ENCODE measurements at regions not wholly inside any gene's neighbourhood (a gene's known extent, or its start where the extent isn't known, plus 50 kb on each side); places are given as distances from the start of the nearest gene placed in this dataset.

DNA sequence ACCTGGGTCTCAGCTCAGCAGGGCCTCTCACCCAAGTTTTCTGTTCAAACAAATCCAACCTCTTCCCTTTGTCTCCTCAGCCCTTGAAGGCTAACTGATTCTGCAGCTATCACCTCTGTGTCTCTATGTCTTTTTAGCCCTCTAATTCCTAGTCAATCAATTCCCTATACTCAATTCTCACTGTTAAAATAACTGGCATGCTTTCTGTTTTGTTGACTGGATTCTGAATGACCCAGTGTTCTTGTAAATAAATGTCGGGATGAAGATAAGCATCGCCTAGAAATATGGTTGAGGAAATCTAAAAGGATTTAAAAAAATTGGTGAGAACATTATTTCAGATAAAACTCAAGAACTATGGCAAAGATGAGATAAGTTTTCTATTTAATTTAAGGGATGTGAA, 210.2 kb downstream of the ICE1 start:
- Histone ChIP-seq H3K27ac (ENCODE audit: insufficient read depth, low read depth, low read length) (no peak overlapping the region), H3K36me3 (ENCODE audit: control insufficient read depth in 2 of 2, extremely low read depth in 1 of 2, insufficient read depth in 2 of 2, low read length in 2 of 2) (no peaks in the 10 kb centered on the region), H3K4me3 (replicated peaks in 1 of 3; ENCODE audit: insufficient read depth in 1 of 3, low read depth in 1 of 3, low read length in 3 of 3) (no peak overlapping the region), H3K79me2 (ENCODE audit: control insufficient read depth, insufficient read depth, low read length) (no peaks in the 10 kb centered on the region), H2AFZ (ENCODE audit: low read depth, low read length) (no peak overlapping the region), H3K9ac (replicated peaks; ENCODE audit: extremely low read depth, insufficient read depth, low read length) (no peak overlapping the region), H3K4me2 (ENCODE audit: insufficient read depth, low read length) (no peak overlapping the region), H3K27me3 (ENCODE audit: control insufficient read depth in 2 of 2, insufficient read depth in 2 of 2, low read length in 2 of 2) (no peaks in the 10 kb centered on the region), H3K9me3 (replicated peaks; ENCODE audit: control insufficient read depth, insufficient read depth, low read length) (peaks cover 2% of the 10 kb centered on the region), H3K4me1 (ENCODE audit: control insufficient read depth, extremely low read depth, insufficient read depth, low read length) (no peaks in the 10 kb centered on the region), H3K9me1 (replicated peaks; ENCODE audit: control insufficient read depth, extremely low read depth, insufficient read depth, low read length) (no peaks in the 10 kb centered on the region), H4K20me1 (replicated peaks; ENCODE audit: control insufficient read depth, extremely low read depth, insufficient read depth, low read length) (no peaks in the 10 kb centered on the region)
- no TSS peak for BruUV-seq (replicated peaks)
- dilution Hi-C loops (cut with MboI; ENCODE audit: extremely low pct_ligation_motif_present, low sequenced_read_pairs): no loop called here
- TF ChIP-seq FOS (IDR thresholded peaks at IDR 0.05; ENCODE audit: borderline replicate concordance, insufficient read depth, low read length) (no peak), EZH2 (IDR thresholded peaks at IDR 0.05; ENCODE audit: borderline replicate concordance, low read depth, low read length, severe bottlenecking) (no peak), POLR2AphosphoS5 (IDR thresholded peaks at IDR 0.05; ENCODE audit: insufficient read depth, low read depth, low read length) (no peak), JUN (IDR thresholded peaks at IDR 0.05; ENCODE audit: borderline replicate concordance, insufficient read depth, insufficient read length, low read depth) (no peak), MAX (IDR thresholded peaks at IDR 0.05; ENCODE audit: insufficient read depth, insufficient read length) (no peak), CTCF (IDR thresholded peaks at IDR 0.05; ENCODE audit: extremely low read depth in 1 of 2, insufficient read depth in 1 of 2, low read depth in 1 of 2, low read length in 2 of 2) (no peak), POLR2A (IDR thresholded peaks at IDR 0.05; ENCODE audit: low read depth, low read length) (no peak), MYC (IDR thresholded peaks at IDR 0.05; ENCODE audit: low read depth, low read length) (no peak), GATA2 (IDR thresholded peaks at IDR 0.05; ENCODE audit: insufficient read depth, insufficient read length, low read depth, low read length) (no peak)
- ChIA-PET POLR2A (no interaction called here), CTCF (no interaction called here)
- DNase-seq (ENCODE audit: low read depth, low spot score) (no peak), FAIRE-seq (no peak)
- intact Hi-C loops (cut with micrococcal nuclease): no loop called here
